ENCODE measurements at regions not wholly inside any gene's neighbourhood (a gene's known extent, or its start where the extent isn't known, plus 50 kb on each side); places are given as distances from the start of the nearest gene placed in this dataset.

- TF ChIP-seq CTCF (conservative IDR thresholded peaks at IDR 0.05; ENCODE audit: low read length), result no peak
- TF ChIP-seq EZH2phosphoT487 (IDR thresholded peaks at IDR 0.05; ENCODE audit: borderline replicate concordance), result no peak
Measured at GRCh38 chr21:23963454-23963853, 1643.8 kb downstream of the MRPL39 start.

Data from Loucy (cell line).